ENCODE measurements at regions not wholly inside any gene's neighbourhood (a gene's known extent, or its start where the extent isn't known, plus 50 kb on each side); places are given as distances from the start of the nearest gene placed in this dataset.

GRCh38 chr4:16439768-16440167 is 213.5 kb upstream of the TAPT1 start:
- TF ChIP-seq CTCF (IDR thresholded peaks at IDR 0.05; ENCODE audit: poor library complexity, severe bottlenecking) (no peak), POLR2AphosphoS5 (IDR thresholded peaks at IDR 0.05) (no peak), MXI1 (conservative IDR thresholded peaks at IDR 0.05; ENCODE audit: poor library complexity, severe bottlenecking) (no peak), REST (IDR thresholded peaks at IDR 0.05; ENCODE audit: borderline replicate concordance) (no peak), RAD21 (conservative IDR thresholded peaks at IDR 0.05) (no peak), SMC3 (conservative IDR thresholded peaks at IDR 0.05; ENCODE audit: poor library complexity) (no peak), EP300 (conservative IDR thresholded peaks at IDR 0.05; ENCODE audit: poor library complexity, severe bottlenecking) (no peak), TAF1 (IDR thresholded peaks at IDR 0.05; ENCODE audit: low read depth) (no peak), EZH2 (IDR thresholded peaks at IDR 0.05; ENCODE audit: borderline replicate concordance, insufficient read depth, low read length, poor library complexity, severe bottlenecking) (no peak)
